GM12878 (cell line): ENCODE measurements at regions not wholly inside any gene's neighbourhood (a gene's known extent, or its start where the extent isn't known, plus 50 kb on each side); places are given as distances from the start of the nearest gene placed in this dataset.

Experiments used
- ATAC-seq: fragments of 200-7000 bp; cut with Tn5 transposase; 3 replicates; pipeline ENCODE4 v1.9.1; 2020; ENCODE audit warnings: mild to moderate bottlenecking, moderate library complexity
- BruUV-seq: library from RNA; stranded (reverse); fragments of 400-500 nt; replicated peaks from 2 replicates; lab custom pipeline; 2021; lab: Mats Ljungman, UMichigan
- CTCF ChIA-PET: fragments of 300-600 bp; sonication (Branson Sonifier 250); formaldehyde crosslinking; extraction: SDS; loops from one replicate; lab custom pipeline; 2021; ENCODE audit warnings: inconsistent platforms; lab: Yijun Ruan, JAX
- POLR2A ChIA-PET: fragments of 350-600 bp; formaldehyde crosslinking; extraction: SDS; loops from one replicate; lab custom pipeline; 2021; ENCODE audit warnings: inconsistent platforms; lab: Charles Lee
- RAD21 ChIA-PET: fragments of 300-600 bp; sonication (Branson Sonifier 250); formaldehyde crosslinking; loops from one replicate; lab custom pipeline; 2023; ENCODE audit warnings: antibody characterized with exemption; ENCODE audit not compliant: unreplicated experiment; lab: Charles Lee
- SMC1A ChIA-PET: fragments of 300-600 bp; sonication (Branson Sonifier 250); formaldehyde crosslinking; loops from one replicate; lab custom pipeline; 2023; ENCODE audit not compliant: unreplicated experiment, uncharacterized antibody; lab: Charles Lee
- DNase-seq: peaks from one replicate; pipeline ENCODE4 v3.0.0-alpha.2; 2011; ENCODE audit warnings: low read depth, low spot score
- FAIRE-seq: peaks from 3 replicates; lab custom pipeline; 2011; peaks lifted over from hg19 to GRCh38; lab: Jason Lieb, UNC
- H2AFZ ChIP-seq: 2 replicates; pipeline ENCODE4 v1.6.0; 2011; ENCODE audit warnings: low read depth, low read length, control low read depth; ENCODE audit not compliant: control insufficient read depth
- H3K27ac ChIP-seq: 2 replicates; pipeline ENCODE4 v1.5.1; 2011; ENCODE audit warnings: control low read depth; ENCODE audit not compliant: control insufficient read depth, insufficient read depth
- H3K27me3 ChIP-seq, 2 experiments: replicated peaks in 1 of 2; 2 replicates each; pipeline versions ENCODE4 v1.6.0 to v1.6.1; 2011; ENCODE audit warnings: low read length in 1 of 2; ENCODE audit not compliant: control insufficient read depth in 2 of 2, insufficient read depth in 2 of 2
- H3K36me3 ChIP-seq, 2 experiments: 2 replicates each; pipeline ENCODE4 v1.5.1; 2011; ENCODE audit warnings: low read length in 1 of 2; ENCODE audit not compliant: control insufficient read depth in 2 of 2, insufficient read depth in 2 of 2
- H3K4me1 ChIP-seq: 2 replicates; pipeline ENCODE4 v1.6.1; 2011; ENCODE audit warnings: mild to moderate bottlenecking, low read length, moderate library complexity, mixed read lengths; ENCODE audit not compliant: control insufficient read depth, insufficient read depth
- H3K4me2 ChIP-seq: 2 replicates; pipeline ENCODE4 v1.6.0; 2011; ENCODE audit warnings: control low read depth; ENCODE audit not compliant: control insufficient read depth, insufficient read depth
- H3K4me3 ChIP-seq: fragments of 200-600 bp; sonication (generic); 2 replicates; pipeline ENCODE4 v1.5.1; 2016
- H3K79me2 ChIP-seq: 2 replicates; pipeline ENCODE4 v1.6.0; 2011; ENCODE audit warnings: low read length; ENCODE audit not compliant: control insufficient read depth, insufficient read depth
- H3K9ac ChIP-seq: 2 replicates; pipeline ENCODE4 v1.8.0; 2011; ENCODE audit warnings: low read length, control low read depth, mixed read lengths; ENCODE audit not compliant: control insufficient read depth, insufficient read depth
- H3K9me3 ChIP-seq: replicated peaks from 3 replicates; pipeline ENCODE4 v1.5.1; 2011; ENCODE audit warnings: mild to moderate bottlenecking, low read length; ENCODE audit not compliant: control insufficient read depth, insufficient read depth
- H4K20me1 ChIP-seq: 2 replicates; pipeline ENCODE4 v1.6.0; 2011; ENCODE audit not compliant: control insufficient read depth, insufficient read depth
- SUZ12 ChIP-seq: fragments of 200-600 bp; sonication (generic); IDR thresholded peaks from one replicate; pipeline ENCODE4 v1.6.1; 2018; ENCODE audit warnings: antibody characterized with exemption, mild to moderate bottlenecking; ENCODE audit not compliant: unreplicated experiment
- TCF3 ChIP-seq: IDR thresholded peaks from 2 replicates; pipeline ENCODE4 v1.6.1; 2012; ENCODE audit warnings: low read depth, mild to moderate bottlenecking, low read length, borderline replicate concordance; ENCODE audit not compliant: insufficient read depth
- ZNF24 ChIP-seq: fragments of 450-650 bp; IDR thresholded peaks from 2 replicates; pipeline ENCODE4 v1.6.1; 2017; ENCODE audit warnings: antibody characterized with exemption, mild to moderate bottlenecking
- WGBS: methylation state at CpG from one replicate; pipeline ENCODE4 v1.1.6; 2016; ENCODE audit warnings: low lambda C conversion rate; ENCODE audit not compliant: insufficient replicate concordance, insufficient coverage; ENCODE audit errors: missing lambda C conversion rate; 5-methylcytosine and 5-hydroxymethylcytosine counted together
- in situ Hi-C: fragments of 300-500 bp; cut with MboI; formaldehyde crosslinking; loops from 9 replicates; pipeline ENCODE4 v1.14.3; 2018; ENCODE audit warnings: mixed read lengths
- intact Hi-C: fragments of 100-400 bp; cut with micrococcal nuclease; formaldehyde crosslinking; loops from one replicate; pipeline ENCODE4 v1.14.2; 2022; ENCODE audit not compliant: unreplicated experiment
- TF ChIP-seq, protein P1 (sequence below): fragments of 450-650 bp; IDR thresholded peaks from 2 replicates; pipeline ENCODE4 v1.6.1; 2017; ENCODE audit warnings: antibody characterized with exemption, mild to moderate bottlenecking, moderate library complexity

DNA sequence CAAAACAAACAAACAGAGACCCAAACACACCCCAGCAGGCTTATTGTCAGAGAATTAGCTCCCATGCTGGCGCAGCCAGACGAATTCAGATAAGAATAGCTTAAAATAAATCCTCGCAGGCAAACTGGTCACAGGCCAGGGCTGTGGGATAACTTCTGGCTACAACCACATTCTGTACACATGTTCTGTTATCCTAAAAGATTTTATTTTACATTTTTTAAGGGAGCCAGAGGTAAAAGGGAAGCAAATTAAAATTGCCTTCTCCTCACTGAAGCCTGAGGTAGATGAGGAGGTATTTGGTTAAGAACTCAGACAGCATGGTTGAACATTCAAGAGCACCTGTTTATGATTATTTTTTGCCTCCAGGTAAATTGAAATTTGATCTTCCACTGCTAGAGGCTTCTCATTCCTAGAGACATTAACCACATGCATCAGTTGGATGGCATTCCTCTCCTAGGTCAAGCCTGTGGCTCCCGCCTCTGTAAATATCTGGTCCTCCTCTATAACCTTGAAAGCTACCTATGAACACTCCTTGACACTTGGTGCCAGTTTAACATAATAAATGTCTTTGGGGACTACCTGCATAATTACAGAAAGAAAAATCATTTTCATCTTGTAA lies 190.3 kb downstream of the SATB1 start:
- WGBS = 28% methylated on average over 4 of the region's 4 CpGs
- FAIRE-seq = no peak

More for the DNA sequence above, 190.3 kb downstream of the SATB1 start:
- Histone ChIP-seq H3K9ac (no peak overlapping the region), H3K4me1 (no peaks in the 10 kb centered on the region)
- TF ChIP-seq TCF3 (no peak), SUZ12 (no peak), ZNF24 (no peak)
- TF ChIP-seq, protein P1, sequence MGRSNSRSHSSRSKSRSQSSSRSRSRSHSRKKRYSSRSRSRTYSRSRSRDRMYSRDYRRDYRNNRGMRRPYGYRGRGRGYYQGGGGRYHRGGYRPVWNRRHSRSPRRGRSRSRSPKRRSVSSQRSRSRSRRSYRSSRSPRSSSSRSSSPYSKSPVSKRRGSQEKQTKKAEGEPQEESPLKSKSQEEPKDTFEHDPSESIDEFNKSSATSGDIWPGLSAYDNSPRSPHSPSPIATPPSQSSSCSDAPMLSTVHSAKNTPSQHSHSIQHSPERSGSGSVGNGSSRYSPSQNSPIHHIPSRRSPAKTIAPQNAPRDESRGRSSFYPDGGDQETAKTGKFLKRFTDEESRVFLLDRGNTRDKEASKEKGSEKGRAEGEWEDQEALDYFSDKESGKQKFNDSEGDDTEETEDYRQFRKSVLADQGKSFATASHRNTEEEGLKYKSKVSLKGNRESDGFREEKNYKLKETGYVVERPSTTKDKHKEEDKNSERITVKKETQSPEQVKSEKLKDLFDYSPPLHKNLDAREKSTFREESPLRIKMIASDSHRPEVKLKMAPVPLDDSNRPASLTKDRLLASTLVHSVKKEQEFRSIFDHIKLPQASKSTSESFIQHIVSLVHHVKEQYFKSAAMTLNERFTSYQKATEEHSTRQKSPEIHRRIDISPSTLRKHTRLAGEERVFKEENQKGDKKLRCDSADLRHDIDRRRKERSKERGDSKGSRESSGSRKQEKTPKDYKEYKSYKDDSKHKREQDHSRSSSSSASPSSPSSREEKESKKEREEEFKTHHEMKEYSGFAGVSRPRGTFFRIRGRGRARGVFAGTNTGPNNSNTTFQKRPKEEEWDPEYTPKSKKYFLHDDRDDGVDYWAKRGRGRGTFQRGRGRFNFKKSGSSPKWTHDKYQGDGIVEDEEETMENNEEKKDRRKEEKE = no peak
- TF ChIP-seq, all 136 proteins: peak for 0
- no peak for ATAC-seq
- Histone ChIP-seq H3K27ac (no peak overlapping the region), H4K20me1 (no peaks in the 10 kb centered on the region), H3K9me3 (no peaks in the 10 kb centered on the region), H3K79me2 (no peaks in the 10 kb centered on the region), H3K4me3 (no peak overlapping the region), H3K27me3 (no peaks in the 10 kb centered on the region; a peak in 1 of 4 replicates), H3K4me2 (no peak overlapping the region), H3K36me3 (no peaks in the 10 kb centered on the region), H2AFZ (no peak overlapping the region)
- POLR2A ChIA-PET = no interaction called here
- BruUV-seq = no TSS peak
- DNase-seq = no peak
- intact Hi-C loops = no loop called here
- SMC1A ChIA-PET = interaction anchor here (2.5 kb wide), 1 partner anchor 8 kb away, joined by 8 read pairs; no protein-coding TSS in a partner anchor
- RAD21 ChIA-PET = no interaction called here
- CTCF ChIA-PET = interaction anchor here (1.0 kb wide), 1 partner anchor 122 kb away, joined by 3 read pairs; no protein-coding TSS in a partner anchor
- in situ Hi-C loops = no loop called here
